NT2/D1 (cell line): ENCODE measurements at regions not wholly inside any gene's neighbourhood (a gene's known extent, or its start where the extent isn't known, plus 50 kb on each side); places are given as distances from the start of the nearest gene placed in this dataset.

Experiments used
- DNase-seq: peaks from one replicate; pipeline ENCODE4 v3.0.0-alpha.2; 2011; ENCODE audit warnings: low read depth, low spot score
- H3K27me3 ChIP-seq: 2 replicates; pipeline ENCODE4 v1.6.0; 2011; ENCODE audit warnings: mild to moderate bottlenecking; ENCODE audit not compliant: insufficient read length, insufficient read depth
- H3K36me3 ChIP-seq: 2 replicates; pipeline ENCODE4 v1.6.1; 2011; ENCODE audit warnings: mild to moderate bottlenecking, low read length, mixed read lengths; ENCODE audit not compliant: insufficient read depth, insufficient read length
- H3K4me1 ChIP-seq: 2 replicates; pipeline ENCODE4 v1.5.1; 2011; ENCODE audit not compliant: insufficient read depth, insufficient read length
- H3K4me3 ChIP-seq: 2 replicates; pipeline ENCODE4 v1.5.1; 2011; ENCODE audit warnings: low read depth; ENCODE audit not compliant: insufficient read length
- H3K9ac ChIP-seq: 2 replicates; pipeline ENCODE4 v1.6.0; 2011; ENCODE audit warnings: low read depth; ENCODE audit not compliant: insufficient read length
- H3K9me3 ChIP-seq: 2 replicates; pipeline ENCODE4 v1.5.1; 2011; ENCODE audit warnings: mild to moderate bottlenecking, low read length; ENCODE audit not compliant: insufficient read depth
- SUZ12 ChIP-seq: IDR thresholded peaks from 2 replicates; pipeline ENCODE4 v1.6.1; 2011; ENCODE audit not compliant: insufficient read length, insufficient read depth; ENCODE audit errors: extremely low read depth
- YY1 ChIP-seq: IDR thresholded peaks from 2 replicates; pipeline ENCODE4 v1.6.1; 2011; ENCODE audit not compliant: insufficient read length, insufficient read depth
- ZNF274 ChIP-seq: IDR thresholded peaks from 2 replicates; pipeline ENCODE4 v1.6.1; 2011; ENCODE audit warnings: mild to moderate bottlenecking, low read depth, low read length

GRCh38 chr5:166024970-166025369 lies 2266.5 kb upstream of the WWC1 start:
- H3K4me3 ChIP-seq: no peak overlapping the region
- no peak for DNase-seq
- no peaks in the 10 kb centered on the region for H3K4me1 ChIP-seq

GRCh38 chr5:166027582-166027981 lies 2263.9 kb upstream of the WWC1 start:
- TF ChIP-seq ZNF274 (no peak), YY1 (no peak), SUZ12 (no peak)
- Histone ChIP-seq H3K9ac (no peak overlapping the region), H3K4me1 (no peaks in the 10 kb centered on the region), H3K9me3 (no peaks in the 10 kb centered on the region), H3K36me3 (no peaks in the 10 kb centered on the region), H3K27me3 (no peaks in the 10 kb centered on the region), H3K4me3 (no peak overlapping the region)
- no peak for DNase-seq

More at GRCh38 chr5:166024970-166025369, 2266.5 kb upstream of the WWC1 start:
- H3K9ac ChIP-seq: no peak overlapping the region
- no peaks in the 10 kb centered on the region for H3K9me3 ChIP-seq
- no peaks in the 10 kb centered on the region for H3K27me3 ChIP-seq
- no peaks in the 10 kb centered on the region for H3K36me3 ChIP-seq
- TF ChIP-seq ZNF274 (no peak), YY1 (no peak), SUZ12 (no peak)

GRCh38 chr5:166031926-166032325 lies 2259.5 kb upstream of the WWC1 start:
- no peak overlapping the region for H3K4me3 ChIP-seq
- no peaks in the 10 kb centered on the region for H3K36me3 ChIP-seq
- no peak overlapping the region for H3K9ac ChIP-seq
- no peaks in the 10 kb centered on the region for H3K9me3 ChIP-seq
- no peak for DNase-seq
- TF ChIP-seq SUZ12: no peak
- no peak for TF ChIP-seq ZNF274
- no peak for TF ChIP-seq YY1
- H3K4me1 ChIP-seq: no peaks in the 10 kb centered on the region
- H3K27me3 ChIP-seq: no peaks in the 10 kb centered on the region

- no peaks in the 10 kb centered on the region for H3K27me3 ChIP-seq
- no peaks in the 10 kb centered on the region for H3K9me3 ChIP-seq
- TF ChIP-seq SUZ12 (no peak), ZNF274 (no peak), YY1 (no peak)
- DNase-seq: no peak
- H3K4me3 ChIP-seq: no peak overlapping the region
- no peaks in the 10 kb centered on the region for H3K4me1 ChIP-seq
- H3K36me3 ChIP-seq: no peaks in the 10 kb centered on the region
- no peak overlapping the region for H3K9ac ChIP-seq
Measured at GRCh38 chr5:166032601-166033000, 2258.8 kb upstream of the WWC1 start.

- H3K27me3 ChIP-seq: no peaks in the 10 kb centered on the region
- TF ChIP-seq SUZ12 (no peak), ZNF274 (no peak), YY1 (no peak)
- H3K4me3 ChIP-seq: no peak overlapping the region
- H3K4me1 ChIP-seq: no peaks in the 10 kb centered on the region
- no peaks in the 10 kb centered on the region for H3K36me3 ChIP-seq
- no peak overlapping the region for H3K9ac ChIP-seq
- no peak for DNase-seq
- no peaks in the 10 kb centered on the region for H3K9me3 ChIP-seq
Measured at GRCh38 chr5:166045961-166046360, 2245.5 kb upstream of the WWC1 start.

GRCh38 chr5:166046956-166047355 lies 2244.5 kb upstream of the WWC1 start:
- H3K27me3 ChIP-seq: no peaks in the 10 kb centered on the region
- H3K9me3 ChIP-seq: no peaks in the 10 kb centered on the region
- no peak overlapping the region for H3K4me3 ChIP-seq
- TF ChIP-seq ZNF274 (no peak), SUZ12 (no peak), YY1 (no peak)
- H3K4me1 ChIP-seq: no peaks in the 10 kb centered on the region
- H3K36me3 ChIP-seq: no peaks in the 10 kb centered on the region
- H3K9ac ChIP-seq: no peak overlapping the region
- no peak for DNase-seq

- Histone ChIP-seq H3K4me1 (no peaks in the 10 kb centered on the region), H3K9me3 (no peaks in the 10 kb centered on the region), H3K4me3 (no peak overlapping the region), H3K9ac (no peak overlapping the region), H3K27me3 (no peaks in the 10 kb centered on the region), H3K36me3 (no peaks in the 10 kb centered on the region)
- TF ChIP-seq ZNF274 (no peak), YY1 (no peak), SUZ12 (no peak)
- no peak for DNase-seq
Measured at GRCh38 chr5:166050531-166050930, 2240.9 kb upstream of the WWC1 start.
